SK-N-SH treated with all-trans-retinoic acid at 6 μM for 48 hours (cell line): ENCODE measurements at regions not wholly inside any gene's neighbourhood (a gene's known extent, or its start where the extent isn't known, plus 50 kb on each side); places are given as distances from the start of the nearest gene placed in this dataset.
"Not testable (repeated sequence)": the region's sequence is repeated elsewhere in the genome, so short reads cannot be mapped to it uniquely, and the experiment has no call there.

Experiments used
- RARB ChIP-seq: fragments of 250-450 bp; sonication (Bioruptor Pico); IDR thresholded peaks from 2 replicates; pipeline ENCODE4 v1.8.0; 2021; ENCODE audit warnings: mild to moderate bottlenecking, moderate library complexity
- TCF4 ChIP-seq: fragments of 250-450 bp; sonication (Bioruptor Pico); IDR thresholded peaks from 2 replicates; pipeline ENCODE4 v1.8.0; 2021; ENCODE audit warnings: mild to moderate bottlenecking, moderate library complexity, borderline replicate concordance
- TOX ChIP-seq: fragments of 250-450 bp; sonication (Bioruptor Pico); IDR thresholded peaks from 2 replicates; pipeline ENCODE4 v1.8.0; 2021; ENCODE audit warnings: mild to moderate bottlenecking, moderate library complexity, borderline replicate concordance
- ZC3H10 ChIP-seq: fragments of 250-450 bp; sonication (Bioruptor Pico); IDR thresholded peaks from 2 replicates; pipeline ENCODE4 v1.5.1; 2021; ENCODE audit warnings: mild to moderate bottlenecking, moderate library complexity
- ZNF70 ChIP-seq: fragments of 450-650 bp; formaldehyde crosslinking; IDR thresholded peaks from 2 replicates; pipeline ENCODE4 v1.5.0; 2020; ENCODE audit warnings: mild to moderate bottlenecking, moderate library complexity
- TF ChIP-seq, protein P1 (sequence below): fragments of 250-450 bp; sonication (Bioruptor Pico); IDR thresholded peaks from 2 replicates; pipeline ENCODE4 v1.5.1; 2020; ENCODE audit warnings: low read depth, mild to moderate bottlenecking, moderate library complexity

DNA sequence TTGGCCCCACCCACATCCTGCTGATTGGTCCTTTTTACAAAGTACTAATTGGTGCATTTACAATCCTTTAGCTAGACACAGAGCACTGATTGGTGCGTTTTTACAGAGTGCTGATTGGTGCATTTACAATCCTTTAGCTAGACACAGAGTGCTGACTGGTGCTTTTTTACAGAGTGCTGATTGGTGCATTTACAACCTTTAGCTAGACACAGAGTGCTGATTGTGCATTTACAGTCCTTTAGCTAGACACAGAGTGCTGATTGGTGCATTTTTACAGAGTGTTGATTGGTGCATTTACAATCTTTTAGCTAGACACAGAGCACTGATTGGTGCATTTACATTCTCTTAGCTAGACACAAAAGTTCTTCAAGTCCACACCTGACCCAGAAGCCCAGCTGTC, 144.2 kb upstream of the XIRP2 start:
- not testable (repeated sequence) for TF ChIP-seq ZNF70 (CRISPR knock-in tag); ZC3H10 (CRISPR knock-in tag); TCF4; RARB (CRISPR knock-in tag); TOX
- TF ChIP-seq, protein P1, sequence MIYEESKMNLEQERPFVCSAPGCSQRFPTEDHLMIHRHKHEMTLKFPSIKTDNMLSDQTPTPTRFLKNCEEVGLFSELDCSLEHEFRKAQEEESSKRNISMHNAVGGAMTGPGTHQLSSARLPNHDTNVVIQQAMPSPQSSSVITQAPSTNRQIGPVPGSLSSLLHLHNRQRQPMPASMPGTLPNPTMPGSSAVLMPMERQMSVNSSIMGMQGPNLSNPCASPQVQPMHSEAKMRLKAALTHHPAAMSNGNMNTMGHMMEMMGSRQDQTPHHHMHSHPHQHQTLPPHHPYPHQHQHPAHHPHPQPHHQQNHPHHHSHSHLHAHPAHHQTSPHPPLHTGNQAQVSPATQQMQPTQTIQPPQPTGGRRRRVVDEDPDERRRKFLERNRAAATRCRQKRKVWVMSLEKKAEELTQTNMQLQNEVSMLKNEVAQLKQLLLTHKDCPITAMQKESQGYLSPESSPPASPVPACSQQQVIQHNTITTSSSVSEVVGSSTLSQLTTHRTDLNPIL, result not testable (repeated sequence)
